Astrocyte (in vitro differentiated cells and primary cell): ENCODE measurements at regions not wholly inside any gene's neighbourhood (a gene's known extent, or its start where the extent isn't known, plus 50 kb on each side); places are given as distances from the start of the nearest gene placed in this dataset.

ENCODE experiments used
- DNase-seq: peaks from one replicate; pipeline ENCODE4 v3.0.0-alpha.2; 2010; ENCODE audit warnings: low read depth
- FAIRE-seq: peaks from 2 replicates; lab custom pipeline; 2011; peaks lifted over from hg19 to GRCh38; lab: Jason Lieb, UNC
- H2AFZ ChIP-seq: 2 replicates; pipeline ENCODE4 v1.6.0; 2012; ENCODE audit warnings: low read depth, low read length, inconsistent platforms
- H3K27ac ChIP-seq: 2 replicates; pipeline ENCODE4 v1.5.1; 2011; ENCODE audit warnings: low read depth, low read length, inconsistent platforms
- H3K27me3 ChIP-seq: 2 replicates; pipeline ENCODE4 v1.6.0; 2011; ENCODE audit warnings: low read length, inconsistent platforms; ENCODE audit not compliant: insufficient read depth
- H3K36me3 ChIP-seq: 2 replicates; pipeline ENCODE4 v1.5.1; 2011; ENCODE audit warnings: low read length, inconsistent platforms; ENCODE audit not compliant: insufficient read depth
- H3K4me1 ChIP-seq: 2 replicates; pipeline ENCODE4 v1.5.1; 2011; ENCODE audit warnings: low read length, inconsistent platforms; ENCODE audit not compliant: insufficient read depth
- H3K4me2 ChIP-seq: 2 replicates; pipeline ENCODE4 v1.6.0; 2012; ENCODE audit warnings: low read length, inconsistent platforms
- H3K4me3 ChIP-seq: 2 replicates; pipeline ENCODE4 v1.5.1; 2011; ENCODE audit warnings: low read depth, mild to moderate bottlenecking, low read length, inconsistent platforms; ENCODE audit not compliant: insufficient read depth
- H3K79me2 ChIP-seq: 2 replicates; pipeline ENCODE4 v1.6.0; 2012; ENCODE audit warnings: mild to moderate bottlenecking, low read length, inconsistent platforms; ENCODE audit not compliant: insufficient read depth
- H3K9ac ChIP-seq: 2 replicates; pipeline ENCODE4 v1.6.0; 2012; ENCODE audit warnings: mild to moderate bottlenecking, low read length, inconsistent platforms
- H3K9me3 ChIP-seq: 2 replicates; pipeline ENCODE4 v1.5.1; 2012; ENCODE audit warnings: low read depth, mild to moderate bottlenecking, low read length, inconsistent platforms; ENCODE audit not compliant: insufficient read depth
- H4K20me1 ChIP-seq: 2 replicates; pipeline ENCODE4 v1.6.0; 2012; ENCODE audit warnings: low read length, inconsistent platforms; ENCODE audit not compliant: insufficient read depth
- H3K27ac Mint-ChIP-seq: one replicate; pipeline ENCODE4 v1.8.0; 2021; ENCODE audit warnings: mild to moderate bottlenecking, mixed read lengths; ENCODE audit not compliant: unreplicated experiment
- H3K27me3 Mint-ChIP-seq: one replicate; pipeline ENCODE4 v1.8.0; 2021; ENCODE audit warnings: low read depth, mixed read lengths; ENCODE audit not compliant: unreplicated experiment
- H3K36me3 Mint-ChIP-seq: one replicate; pipeline ENCODE4 v1.8.0; 2021; ENCODE audit warnings: low read depth, mixed read lengths; ENCODE audit not compliant: unreplicated experiment
- H3K4me1 Mint-ChIP-seq: one replicate; pipeline ENCODE4 v1.8.0; 2021; ENCODE audit warnings: low read depth, mixed read lengths; ENCODE audit not compliant: unreplicated experiment
- H3K4me3 Mint-ChIP-seq: one replicate; pipeline ENCODE4 v1.8.0; 2021; ENCODE audit warnings: mild to moderate bottlenecking, moderate library complexity, mixed read lengths; ENCODE audit not compliant: unreplicated experiment
- H3K9me3 Mint-ChIP-seq: one replicate; pipeline ENCODE4 v1.8.0; 2021; ENCODE audit warnings: mild to moderate bottlenecking, mixed read lengths; ENCODE audit not compliant: unreplicated experiment
- CTCF ChIP-seq: IDR thresholded peaks from 2 replicates; pipeline ENCODE4 v1.5.1; 2011; ENCODE audit warnings: low read depth, mild to moderate bottlenecking, inconsistent platforms, low read length, moderate library complexity; ENCODE audit not compliant: insufficient read depth
- EZH2 ChIP-seq: IDR thresholded peaks from 2 replicates; pipeline ENCODE4 v1.6.1; 2012; ENCODE audit warnings: mild to moderate bottlenecking, low read length, inconsistent platforms; ENCODE audit not compliant: insufficient read depth

GRCh38 chr6:77124604-77125003, 338.7 kb downstream of the HTR1B start:
- H3K36me3 Mint-ChIP-seq, result peaks cover 8% of the 10 kb centered on the region
- Histone ChIP-seq H3K79me2 (no peaks in the 10 kb centered on the region), H3K9me3 (no peaks in the 10 kb centered on the region), H4K20me1 (no peaks in the 10 kb centered on the region), H3K27me3 (no peaks in the 10 kb centered on the region), H3K9ac (no peak overlapping the region), H3K27ac (no peak overlapping the region), H3K4me2 (no peak overlapping the region), H3K4me1 (no peaks in the 10 kb centered on the region), H3K4me3 (no peak overlapping the region), H2AFZ (peak overlapping the region; percentile 37), H3K36me3 (no peaks in the 10 kb centered on the region)
- peak; percentile 0 for DNase-seq
- FAIRE-seq, result no peak
- peaks cover 1% of the 10 kb centered on the region for H3K9me3 Mint-ChIP-seq
- peaks cover 15% of the 10 kb centered on the region for H3K4me1 Mint-ChIP-seq
- H3K27me3 Mint-ChIP-seq, result no peaks in the 10 kb centered on the region
- TF ChIP-seq EZH2, result no peak
- TF ChIP-seq CTCF, result no peak
- H3K4me3 Mint-ChIP-seq, result no peak overlapping the region
- H3K27ac Mint-ChIP-seq, result no peak overlapping the region

- H3K4me1 ChIP-seq, result no peaks in the 10 kb centered on the region
- no peaks in the 10 kb centered on the region for H3K27me3 ChIP-seq
- Mint-ChIP-seq H3K36me3 (peaks cover 6% of the 10 kb centered on the region), H3K9me3 (peaks cover 1% of the 10 kb centered on the region), H3K27me3 (no peaks in the 10 kb centered on the region), H3K27ac (no peak overlapping the region), H3K4me1 (peaks cover 15% of the 10 kb centered on the region), H3K4me3 (no peak overlapping the region)
- H3K9ac ChIP-seq, result no peak overlapping the region
- no peaks in the 10 kb centered on the region for H3K36me3 ChIP-seq
- FAIRE-seq (no peak), DNase-seq (no peak)
- H3K4me3 ChIP-seq, result no peak overlapping the region
- no peak overlapping the region for H2AFZ ChIP-seq
- H3K9me3 ChIP-seq, result no peaks in the 10 kb centered on the region
- no peaks in the 10 kb centered on the region for H4K20me1 ChIP-seq
- no peak overlapping the region for H3K4me2 ChIP-seq
- H3K27ac ChIP-seq, result no peak overlapping the region
- TF ChIP-seq EZH2, result no peak
- TF ChIP-seq CTCF, result no peak
- no peaks in the 10 kb centered on the region for H3K79me2 ChIP-seq
Observed at GRCh38 chr6:77123527-77123926, 339.8 kb downstream of the HTR1B start.

GRCh38 chr6:77106992-77107391, 356.3 kb downstream of the HTR1B start:
- Mint-ChIP-seq H3K4me3 (no peak overlapping the region), H3K4me1 (peaks cover 9% of the 10 kb centered on the region), H3K36me3 (no peaks in the 10 kb centered on the region), H3K27me3 (no peaks in the 10 kb centered on the region), H3K27ac (peak overlapping the region; percentile 7), H3K9me3 (no peaks in the 10 kb centered on the region)
- Histone ChIP-seq H3K4me3 (no peak overlapping the region), H3K79me2 (no peaks in the 10 kb centered on the region), H3K36me3 (no peaks in the 10 kb centered on the region), H2AFZ (no peak overlapping the region), H3K27me3 (no peaks in the 10 kb centered on the region), H4K20me1 (no peaks in the 10 kb centered on the region), H3K27ac (no peak overlapping the region), H3K9me3 (no peaks in the 10 kb centered on the region), H3K4me2 (no peak overlapping the region), H3K9ac (no peak overlapping the region), H3K4me1 (no peaks in the 10 kb centered on the region)
- no peak for FAIRE-seq
- TF ChIP-seq EZH2, result no peak
- TF ChIP-seq CTCF, result no peak
- DNase-seq, result no peak
